Aorta (tissue), 5 donors: ENCODE measurements at regions not wholly inside any gene's neighbourhood (a gene's known extent, or its start where the extent isn't known, plus 50 kb on each side); places are given as distances from the start of the nearest gene placed in this dataset.
"Not testable (repeated sequence)": the region's sequence is repeated elsewhere in the genome, so short reads cannot be mapped to it uniquely, and the experiment has no call there.

ENCODE experiments used
- ATAC-seq: fragments of 200-7000 bp; cut with Tn5 transposase; one replicate; pipeline ENCODE4 v1.9.1; 2022; ENCODE audit warnings: moderate library complexity; ENCODE audit not compliant: low FRiP score
- DNase-seq, 2 donors: peaks; one replicate each; pipeline ENCODE4 v3.0.0-alpha.2; 2020
- H3K27ac ChIP-seq, 2 donors: one replicate each; pipeline ENCODE4 v1.5.1; 2013; ENCODE audit warnings: low read length in 2 of 2, mild to moderate bottlenecking in 2 of 2, moderate library complexity in 2 of 2, control low read depth in 1 of 2, inconsistent platforms in 1 of 2, low read depth in 1 of 2
- H3K27me3 ChIP-seq, 2 donors: one replicate each; pipeline ENCODE4 v1.6.1; 2013; ENCODE audit warnings: control low read depth in 1 of 2, low read length in 1 of 2, mild to moderate bottlenecking in 1 of 2, moderate library complexity in 1 of 2; ENCODE audit not compliant: insufficient read depth in 2 of 2, control insufficient read depth in 1 of 2
- H3K36me3 ChIP-seq, 2 donors: one replicate each; pipeline ENCODE4 v1.6.1; 2013; ENCODE audit warnings: control low read depth in 1 of 2, low read length in 1 of 2, mild to moderate bottlenecking in 1 of 2; ENCODE audit not compliant: insufficient read depth in 2 of 2, control insufficient read depth in 1 of 2
- H3K4me1 ChIP-seq, 2 donors: one replicate each; pipeline ENCODE4 v1.6.1; 2013; ENCODE audit warnings: low read length in 2 of 2, control low read depth in 1 of 2, mild to moderate bottlenecking in 1 of 2, moderate library complexity in 1 of 2; ENCODE audit not compliant: insufficient read depth in 2 of 2, control insufficient read depth in 1 of 2
- H3K4me3 ChIP-seq, 2 donors: one replicate each; pipeline ENCODE4 v1.5.1; 2013; ENCODE audit warnings: low read length in 2 of 2, control low read depth in 1 of 2, mild to moderate bottlenecking in 1 of 2
- H3K9me3 ChIP-seq: one replicate; pipeline ENCODE4 v1.6.1; 2013; ENCODE audit warnings: mild to moderate bottlenecking, low read length; ENCODE audit not compliant: control insufficient read depth
- WGBS, 2 donors: extraction: QIAGEN DNeasy Blood & Tissue Kit; methylation state at CpG; one replicate each; pipeline ENCODE4 v1.1.7; 2013; 5-methylcytosine and 5-hydroxymethylcytosine counted together
- intact Hi-C, 2 donors: fragments of 100-400 bp; cut with DNase I; formaldehyde crosslinking; loops; one replicate each; pipeline versions ENCODE4 v1.14.2 to v1.15.0; 2022
- donor health status: healthy with polysubstance abuse.
- donor health status: Bipolar disorder and iron deficiency.
- donor health status: DM: no; HTN: no; CAD: no.
- donor health status: DM: no; HTN: no; CAD: no.
- donor health status: DM: yes; HTN: yes; CAD: no.

DNA sequence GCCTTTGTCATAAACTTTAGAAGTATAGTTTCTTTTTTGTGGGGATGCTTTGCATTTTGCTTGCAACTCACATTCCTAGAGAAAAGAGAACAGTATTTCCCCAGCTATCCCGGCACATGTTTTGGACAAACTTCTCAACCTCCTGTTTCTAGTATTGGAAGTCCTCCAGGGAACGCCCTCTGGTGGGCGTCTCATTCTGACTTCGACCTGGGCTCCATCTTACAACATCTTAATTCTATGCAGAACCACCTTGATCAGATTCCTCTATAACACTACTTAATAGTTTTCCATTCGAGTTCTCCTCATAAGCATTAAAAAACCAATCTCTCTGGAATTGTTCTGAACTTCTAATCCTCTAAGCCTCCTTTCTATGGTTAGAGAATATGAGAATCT is 139.5 kb upstream of the FZD8 start:
- Histone ChIP-seq H3K27ac (no peak overlapping the region), H3K36me3 (no peaks in the 10 kb centered on the region), H3K4me1 (peaks cover 0 to 2% of the 10 kb centered on the region in 2 donors), H3K4me3 (no peak overlapping the region), H3K27me3 (no peaks in the 10 kb centered on the region), H3K9me3 (peaks cover 2% of the 10 kb centered on the region)
- intact Hi-C loops, result no loop called here
- no peak for ATAC-seq
- no peak for DNase-seq
- WGBS, 2 donors, result 40 to 43% methylated on average over 5 of the region's 5 CpGs

- Histone ChIP-seq H3K4me1 (peaks cover 0 to 2% of the 10 kb centered on the region in 2 donors), H3K36me3 (no peaks in the 10 kb centered on the region), H3K4me3 (no peak overlapping the region), H3K27me3 (no peaks in the 10 kb centered on the region), H3K9me3 (peaks cover 2% of the 10 kb centered on the region), H3K27ac (no peak overlapping the region)
- no peak for ATAC-seq
- intact Hi-C loops, result no loop called here
- no peak for DNase-seq
- WGBS, 2 donors, result 90 to 96% methylated on average over 2 of the region's 2 CpGs
These were observed 139.0 kb upstream of the FZD8 start for GRCh38 chr10:35780970-35781642.

GRCh38 chr10:35778306-35778705 is 136.2 kb upstream of the FZD8 start:
- H3K27me3 ChIP-seq, result peaks cover 0 to 1% of the 10 kb centered on the region in 2 donors
- peaks cover 2% of the 10 kb centered on the region for H3K9me3 ChIP-seq
- ATAC-seq (no peak), DNase-seq (peak in 1 of 2 donors; percentile 46)
- peaks cover 0 to 2% of the 10 kb centered on the region in 2 donors for H3K4me1 ChIP-seq
- H3K4me3 ChIP-seq, result no peak overlapping the region
- no peaks in the 10 kb centered on the region for H3K36me3 ChIP-seq
- intact Hi-C loops, result no loop called here
- 8 to 10% methylated on average over 6 of the region's 6 CpGs for WGBS, 2 donors
- H3K27ac ChIP-seq, result no peak overlapping the region

GRCh38 chr10:35776557-35776956 is 134.5 kb upstream of the FZD8 start:
- intact Hi-C loops, result not testable (repeated sequence)

GRCh38 chr10:35774109-35774508 is 132.0 kb upstream of the FZD8 start:
- 92 to 99% methylated on average over 3 of the region's 3 CpGs for WGBS, 2 donors

More at GRCh38 chr10:35776557-35776956, 134.5 kb upstream of the FZD8 start:
- not testable (repeated sequence) for H3K9me3 ChIP-seq, H3K36me3 ChIP-seq, H3K4me1 ChIP-seq, H3K4me3 ChIP-seq, DNase-seq, H3K27me3 ChIP-seq, ATAC-seq, H3K27ac ChIP-seq

GRCh38 chr10:35770817-35771355 is 128.8 kb upstream of the FZD8 start:
- no peaks in the 10 kb centered on the region for H3K36me3 ChIP-seq
- H3K4me3 ChIP-seq, result no peak overlapping the region
- no peaks in the 10 kb centered on the region for H3K4me1 ChIP-seq
- H3K9me3 ChIP-seq, result no peaks in the 10 kb centered on the region
- peaks cover 0 to 1% of the 10 kb centered on the region in 2 donors for H3K27me3 ChIP-seq
- DNase-seq (no peak), ATAC-seq (no peak)
- 87 to 92% methylated on average over 4 of the region's 4 CpGs for WGBS, 2 donors
- intact Hi-C loops, result no loop called here
- H3K27ac ChIP-seq, result no peak overlapping the region

More at GRCh38 chr10:35774109-35774508, 132.0 kb upstream of the FZD8 start:
- Histone ChIP-seq H3K4me1 (peaks cover 0 to 2% of the 10 kb centered on the region in 2 donors), H3K36me3 (no peaks in the 10 kb centered on the region), H3K9me3 (no peaks in the 10 kb centered on the region), H3K27ac (no peak overlapping the region), H3K27me3 (peaks cover 0 to 1% of the 10 kb centered on the region in 2 donors), H3K4me3 (no peak overlapping the region)
- no peak for ATAC-seq
- DNase-seq, result no peak
- intact Hi-C loops, result no loop called here

- Histone ChIP-seq H3K27me3 (peaks cover 0 to 1% of the 10 kb centered on the region in 2 donors), H3K36me3 (no peaks in the 10 kb centered on the region), H3K27ac (no peak overlapping the region), H3K9me3 (no peaks in the 10 kb centered on the region), H3K4me1 (no peaks in the 10 kb centered on the region), H3K4me3 (no peak overlapping the region)
- intact Hi-C loops, result no loop called here
- no peak for DNase-seq
- no peak for ATAC-seq
These were observed 127.7 kb upstream of the FZD8 start for GRCh38 chr10:35769795-35770194.

GRCh38 chr10:35768731-35769130 is 126.6 kb upstream of the FZD8 start:
- H3K36me3 ChIP-seq, result no peaks in the 10 kb centered on the region
- H3K27ac ChIP-seq, result no peak overlapping the region
- intact Hi-C loops, result no loop called here
- H3K9me3 ChIP-seq, result no peaks in the 10 kb centered on the region
- H3K4me1 ChIP-seq, result no peaks in the 10 kb centered on the region
- ATAC-seq (no peak), DNase-seq (no peak)
- no peak overlapping the region for H3K4me3 ChIP-seq
- WGBS, 2 donors, result 84 to 86% methylated on average over 6 of the region's 6 CpGs
- H3K27me3 ChIP-seq, result no peaks in the 10 kb centered on the region

DNA sequence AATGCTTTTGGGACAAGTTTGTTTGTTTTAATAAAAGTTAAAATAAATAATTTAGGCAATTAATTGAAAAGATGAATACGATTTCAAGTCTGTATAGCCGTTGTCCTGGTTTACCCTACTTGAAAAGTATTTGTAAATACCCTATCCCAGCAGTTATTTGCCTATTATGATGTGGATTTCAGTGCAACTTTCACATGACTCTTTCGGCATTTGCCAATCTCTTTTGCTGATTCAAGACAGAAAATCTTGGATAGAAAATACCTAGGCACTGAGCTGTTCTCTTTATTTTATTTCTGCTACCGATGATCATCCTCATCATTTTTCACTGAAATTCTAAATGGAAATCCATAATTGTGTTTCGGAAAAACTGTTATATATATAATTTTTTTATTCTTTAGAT is 125.9 kb upstream of the FZD8 start:
- Histone ChIP-seq H3K27ac (no peak overlapping the region), H3K4me1 (no peaks in the 10 kb centered on the region), H3K27me3 (no peaks in the 10 kb centered on the region), H3K9me3 (no peaks in the 10 kb centered on the region), H3K4me3 (no peak overlapping the region), H3K36me3 (no peaks in the 10 kb centered on the region)
- DNase-seq, result no peak
- intact Hi-C loops, result no loop called here
- no peak for ATAC-seq
- WGBS, 2 donors, result 75 to 88% methylated on average over 5 of the region's 5 CpGs
